ENCODE measurements at regions not wholly inside any gene's neighbourhood (a gene's known extent, or its start where the extent isn't known, plus 50 kb on each side); places are given as distances from the start of the nearest gene placed in this dataset.
A peak's percentile ranks its signal among the peaks of the same experiment; 100 is the strongest.

DNA sequence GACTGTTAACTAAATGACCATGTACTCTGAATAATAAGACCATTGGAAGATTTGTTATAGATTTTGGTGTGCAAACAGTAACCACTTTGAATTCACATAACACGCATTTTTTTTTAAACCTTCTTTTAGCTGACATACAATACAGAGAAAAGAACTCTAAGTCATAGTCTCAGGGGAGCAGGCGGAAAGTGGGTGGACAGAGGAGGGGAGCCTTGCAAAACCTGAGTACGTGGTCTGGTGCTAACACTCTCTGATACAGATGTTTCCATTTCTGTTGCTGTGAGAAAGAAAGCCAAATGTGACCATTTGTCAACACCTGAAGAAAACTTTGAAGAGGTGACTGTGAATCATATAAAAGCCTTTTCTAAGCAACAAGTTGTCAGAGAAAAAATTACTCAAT lies 151.8 kb upstream of the GCFC2 start:
- H3K27ac Mint-ChIP-seq (ENCODE audit: low read depth, unreplicated experiment) = no peak overlapping the region
- BruUV-seq (replicated peaks) = no TSS peak

DNA sequence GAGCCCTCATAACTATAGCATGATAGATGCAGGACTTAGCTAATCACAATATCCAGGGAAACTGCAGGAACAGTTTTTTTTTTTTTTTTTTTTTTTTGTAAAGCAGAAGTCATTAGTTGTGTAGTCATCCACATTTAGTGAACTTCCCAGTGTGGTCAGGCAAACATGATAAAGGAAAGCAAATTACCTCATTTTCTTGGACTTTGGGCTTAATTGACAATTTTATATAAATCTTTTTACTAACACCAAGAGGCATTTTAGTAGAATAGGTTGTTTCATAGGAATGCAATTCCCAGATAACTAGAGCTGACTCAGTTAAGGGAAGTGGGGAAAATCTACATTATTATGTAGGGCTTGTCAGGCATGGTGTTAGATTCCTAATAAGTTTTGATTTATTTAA lies 142.7 kb upstream of the GCFC2 start:
- POLR2A ChIA-PET = interaction anchor here (0.5 kb wide), 1 partner anchor 31 kb away, joined by 3 read pairs; no protein-coding TSS in a partner anchor
- H3K27me3 Mint-ChIP-seq (ENCODE audit: insufficient read depth, unreplicated experiment) = no peaks in the 10 kb centered on the region
- CTCF ChIA-PET = no interaction called here
- intact Hi-C loops (cut with micrococcal nuclease) = no loop called here
- no peak overlapping the region for H3K4me3 Mint-ChIP-seq (ENCODE audit: unreplicated experiment)
- TF ChIP-seq, protein P1, sequence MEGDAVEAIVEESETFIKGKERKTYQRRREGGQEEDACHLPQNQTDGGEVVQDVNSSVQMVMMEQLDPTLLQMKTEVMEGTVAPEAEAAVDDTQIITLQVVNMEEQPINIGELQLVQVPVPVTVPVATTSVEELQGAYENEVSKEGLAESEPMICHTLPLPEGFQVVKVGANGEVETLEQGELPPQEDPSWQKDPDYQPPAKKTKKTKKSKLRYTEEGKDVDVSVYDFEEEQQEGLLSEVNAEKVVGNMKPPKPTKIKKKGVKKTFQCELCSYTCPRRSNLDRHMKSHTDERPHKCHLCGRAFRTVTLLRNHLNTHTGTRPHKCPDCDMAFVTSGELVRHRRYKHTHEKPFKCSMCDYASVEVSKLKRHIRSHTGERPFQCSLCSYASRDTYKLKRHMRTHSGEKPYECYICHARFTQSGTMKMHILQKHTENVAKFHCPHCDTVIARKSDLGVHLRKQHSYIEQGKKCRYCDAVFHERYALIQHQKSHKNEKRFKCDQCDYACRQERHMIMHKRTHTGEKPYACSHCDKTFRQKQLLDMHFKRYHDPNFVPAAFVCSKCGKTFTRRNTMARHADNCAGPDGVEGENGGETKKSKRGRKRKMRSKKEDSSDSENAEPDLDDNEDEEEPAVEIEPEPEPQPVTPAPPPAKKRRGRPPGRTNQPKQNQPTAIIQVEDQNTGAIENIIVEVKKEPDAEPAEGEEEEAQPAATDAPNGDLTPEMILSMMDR (IDR thresholded peaks at IDR 0.05; ENCODE audit: unreplicated experiment) = no peak
- peaks cover 9% of the 10 kb centered on the region for H3K4me1 Mint-ChIP-seq (ENCODE audit: insufficient read depth, unreplicated experiment)
- no TSS peak for BruUV-seq (replicated peaks)
- DNase-seq (ENCODE audit: unreplicated experiment) = no peak
- H3K9me3 Mint-ChIP-seq (ENCODE audit: unreplicated experiment) = peaks cover 20% of the 10 kb centered on the region
- H3K36me3 Mint-ChIP-seq (ENCODE audit: insufficient read depth, unreplicated experiment) = no peaks in the 10 kb centered on the region
- H3K27ac Mint-ChIP-seq (ENCODE audit: low read depth, unreplicated experiment) = no peak overlapping the region

More for the DNA sequence above, 151.8 kb upstream of the GCFC2 start:
- peaks cover 7% of the 10 kb centered on the region for H3K4me1 Mint-ChIP-seq (ENCODE audit: insufficient read depth, unreplicated experiment)
- H3K4me3 Mint-ChIP-seq (ENCODE audit: unreplicated experiment) = no peak overlapping the region
- POLR2A ChIA-PET = interaction anchor here (1.0 kb wide), 1 partner anchor 56 kb away, joined by 4 read pairs; no protein-coding TSS in a partner anchor
- DNase-seq (ENCODE audit: unreplicated experiment) = no peak
- intact Hi-C loops (cut with micrococcal nuclease) = no loop called here
- H3K27me3 Mint-ChIP-seq (ENCODE audit: insufficient read depth, unreplicated experiment) = no peaks in the 10 kb centered on the region
- TF ChIP-seq, protein P1 (IDR thresholded peaks at IDR 0.05; ENCODE audit: unreplicated experiment) = no peak
- peaks cover 9% of the 10 kb centered on the region for H3K9me3 Mint-ChIP-seq (ENCODE audit: unreplicated experiment)
- CTCF ChIA-PET = interaction anchor here (0.9 kb wide), 1 partner anchor 74 kb away, joined by 3 read pairs; no protein-coding TSS in a partner anchor
- H3K36me3 Mint-ChIP-seq (ENCODE audit: insufficient read depth, unreplicated experiment) = no peaks in the 10 kb centered on the region

DNA sequence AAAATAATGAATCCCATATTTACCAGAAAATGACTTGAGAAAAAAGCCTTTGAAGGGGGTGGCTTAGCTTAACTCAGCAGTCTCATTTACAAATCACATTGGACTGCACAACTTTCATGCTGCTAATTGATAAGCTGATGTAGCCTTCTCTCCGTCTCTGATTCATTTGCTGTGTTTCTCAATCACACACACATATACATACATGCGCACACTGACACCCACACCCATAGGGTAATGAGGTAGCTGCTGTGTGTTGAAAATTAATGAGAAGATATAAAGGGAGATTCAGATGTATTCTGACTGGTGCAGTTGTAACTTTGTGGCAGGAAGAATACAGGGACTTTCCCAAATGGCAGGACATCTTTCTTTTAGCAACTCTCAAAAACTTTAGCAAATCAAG lies 141.9 kb upstream of the GCFC2 start:
- TF ChIP-seq, protein P1 (IDR thresholded peaks at IDR 0.05; ENCODE audit: unreplicated experiment) = no peak
- H3K27me3 Mint-ChIP-seq (ENCODE audit: insufficient read depth, unreplicated experiment) = no peaks in the 10 kb centered on the region
- intact Hi-C loops (cut with micrococcal nuclease) = no loop called here
- CTCF ChIA-PET = no interaction called here
- no peaks in the 10 kb centered on the region for H3K36me3 Mint-ChIP-seq (ENCODE audit: insufficient read depth, unreplicated experiment)
- H3K9me3 Mint-ChIP-seq (ENCODE audit: unreplicated experiment) = peaks cover 20% of the 10 kb centered on the region
- no peak overlapping the region for H3K4me3 Mint-ChIP-seq (ENCODE audit: unreplicated experiment)
- no peak overlapping the region for H3K27ac Mint-ChIP-seq (ENCODE audit: low read depth, unreplicated experiment)
- peaks cover 9% of the 10 kb centered on the region for H3K4me1 Mint-ChIP-seq (ENCODE audit: insufficient read depth, unreplicated experiment)
- POLR2A ChIA-PET = no interaction called here
- DNase-seq (ENCODE audit: unreplicated experiment) = no peak
- no TSS peak for BruUV-seq (replicated peaks)

DNA sequence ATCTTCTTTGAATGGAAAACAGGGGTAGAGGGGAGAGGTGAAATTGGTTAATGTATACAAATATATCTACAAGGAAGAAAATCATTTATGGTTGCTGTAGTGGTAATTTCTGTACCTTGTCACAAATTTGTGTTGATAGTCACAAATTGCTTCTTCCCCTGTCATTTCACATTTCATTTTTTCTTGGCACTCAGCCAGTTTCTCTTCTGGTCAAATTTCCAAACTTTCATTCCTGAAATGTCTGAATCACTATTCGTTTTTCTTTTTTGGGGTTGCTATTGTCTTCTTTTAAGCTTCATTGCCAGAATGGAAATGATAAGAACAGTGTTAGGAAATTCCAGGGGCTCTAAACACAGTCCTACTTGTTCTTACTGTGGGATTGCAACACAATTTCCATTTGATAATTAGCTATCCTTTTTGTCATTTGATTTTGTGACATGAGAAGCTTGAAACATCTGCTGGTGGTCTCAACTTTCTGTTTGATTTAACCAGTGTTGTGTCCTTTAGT lies 136.0 kb upstream of the GCFC2 start:
- POLR2A ChIA-PET = no interaction called here
- TF ChIP-seq, protein P1 (IDR thresholded peaks at IDR 0.05; ENCODE audit: unreplicated experiment) = no peak
- Mint-ChIP-seq H3K27ac (ENCODE audit: low read depth, unreplicated experiment) (peak overlapping the region; percentile 36), H3K4me3 (ENCODE audit: unreplicated experiment) (no peak overlapping the region), H3K9me3 (ENCODE audit: unreplicated experiment) (no peaks in the 10 kb centered on the region), H3K36me3 (ENCODE audit: insufficient read depth, unreplicated experiment) (no peaks in the 10 kb centered on the region), H3K27me3 (ENCODE audit: insufficient read depth, unreplicated experiment) (no peaks in the 10 kb centered on the region), H3K4me1 (ENCODE audit: insufficient read depth, unreplicated experiment) (peaks cover 15% of the 10 kb centered on the region)
- intact Hi-C loops (cut with micrococcal nuclease) = no loop called here
- CTCF ChIA-PET = interaction anchor here (0.9 kb wide), 1 partner anchor 237 kb away, joined by 4 read pairs; no protein-coding TSS in a partner anchor
- DNase-seq (ENCODE audit: unreplicated experiment) = no peak
- BruUV-seq (replicated peaks) = no TSS peak

Data from MCF 10A (cell line).